ENCODE measurements at regions not wholly inside any gene's neighbourhood (a gene's known extent, or its start where the extent isn't known, plus 50 kb on each side); places are given as distances from the start of the nearest gene placed in this dataset.

- no peak for TF ChIP-seq CTCF (IDR thresholded peaks at IDR 0.05)
- no peak for TF ChIP-seq POLR2A (IDR thresholded peaks at IDR 0.05)
- no peak for TF ChIP-seq POLR2AphosphoS5 (IDR thresholded peaks at IDR 0.05)
- TF ChIP-seq EP300 (IDR thresholded peaks at IDR 0.05; ENCODE audit: low read depth), result no peak
Measured at GRCh38 chr21:19463966-19464365, 1060.4 kb upstream of the TMPRSS15 start.
